Right lobe of liver (tissue), 6 donors: ENCODE measurements at regions not wholly inside any gene's neighbourhood (a gene's known extent, or its start where the extent isn't known, plus 50 kb on each side); places are given as distances from the start of the nearest gene placed in this dataset.

Source experiments
- ATAC-seq, 4 donors: fragments of 200-7000 bp; cut with Tn5 transposase; one replicate each; pipeline ENCODE4 v1.9.1; 2020; ENCODE audit warnings: mild to moderate bottlenecking in 4 of 4, moderate library complexity in 4 of 4
- DNase-seq, 3 donors: peaks; one replicate each; pipeline ENCODE4 v3.0.0-alpha.2; 2020
- H3K27ac ChIP-seq, 3 donors: fragments of 200-600 bp; one replicate each; pipeline ENCODE4 v1.8.0; 2022
- H3K27me3 ChIP-seq, 2 donors: fragments of 200-600 bp; one replicate each; pipeline ENCODE4 v1.8.0; 2022
- H3K36me3 ChIP-seq, 4 donors: fragments of 200-600 bp; sonication (generic) in 1 of 4; one replicate each; pipeline versions ENCODE4 v1.5.1 to v1.8.0; 2017 to 2022; ENCODE audit warnings: control low read depth in 1 of 4
- H3K4me1 ChIP-seq, 4 donors: fragments of 200-600 bp; sonication (generic) in 1 of 4; one replicate each; pipeline versions ENCODE4 v1.5.1 to v1.8.0; 2017 to 2022; ENCODE audit warnings: control low read depth in 1 of 4
- H3K4me3 ChIP-seq, 3 donors: fragments of 200-600 bp; one replicate each; pipeline ENCODE4 v1.8.0; 2022
- H3K9me3 ChIP-seq, 4 donors: fragments of 200-600 bp; sonication (generic) in 1 of 4; one replicate each; pipeline versions ENCODE4 v1.5.1 to v1.8.0; 2017 to 2022; ENCODE audit warnings: control low read depth in 1 of 4
- POLR2A ChIP-seq: fragments of 450-650 bp; IDR thresholded peaks from one replicate; pipeline ENCODE4 v1.6.1; 2017; ENCODE audit warnings: antibody characterized with exemption, mild to moderate bottlenecking
- WGBS: methylation state at CpG from one replicate; pipeline ENCODE4 v1.1.6; 2018; ENCODE audit warnings: low coverage, low lambda C conversion rate; ENCODE audit not compliant: insufficient coverage; ENCODE audit errors: missing lambda C conversion rate; 5-methylcytosine and 5-hydroxymethylcytosine counted together
- intact Hi-C, 2 donors: fragments of 100-400 bp; cut with DNase I; formaldehyde crosslinking; loops; one replicate each; pipeline versions ENCODE4 v1.11.2 to v1.14.1; 2022
- TF ChIP-seq, protein P1 (sequence below), 4 donors: fragments of 200-600 bp in 3 of 4; fragments of 450-650 bp in 1 of 4; IDR thresholded peaks; one replicate each; pipeline versions ENCODE4 v1.5.1 to v1.8.0; 2016 to 2022; ENCODE audit warnings: antibody characterized with exemption in 4 of 4, mild to moderate bottlenecking in 2 of 4
- donor health status: DM: no; HTN: yes; CAD: no.
- donor health status: DM: no; HTN: no; CAD: no.
- donor health status: DM: no; HTN: no; CAD: no.
- donor health status: DM: no; HTN: yes; CAD: no.
- donor health status: DM: no; HTN: yes; CAD: no.

DNA sequence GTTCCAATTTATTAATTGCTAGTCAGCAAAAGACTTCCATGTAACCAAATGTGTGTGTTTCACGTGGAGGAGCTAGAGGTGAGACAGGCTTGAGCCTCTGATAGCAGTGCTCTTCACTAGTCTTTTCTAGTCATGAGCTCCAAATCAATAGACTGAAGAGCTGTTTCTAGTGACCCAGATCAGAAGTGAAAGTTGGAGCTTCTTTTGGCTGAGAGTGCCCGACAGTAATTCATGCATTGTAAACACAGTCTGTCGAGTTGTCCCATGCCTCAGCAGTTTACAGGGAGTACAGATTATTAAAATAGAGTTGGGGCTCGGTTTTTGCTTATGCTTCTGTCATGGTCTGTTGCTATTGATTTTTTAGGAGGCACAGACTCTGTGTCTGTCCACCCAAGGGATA, 793.1 kb downstream of the DTWD2 start:
- H3K9me3 ChIP-seq = no peaks in the 10 kb centered on the region
- no peaks in the 10 kb centered on the region for H3K4me1 ChIP-seq
- no peak overlapping the region for H3K27ac ChIP-seq
- 20% methylated on average over 4 of the region's 4 CpGs for WGBS
- DNase-seq (peak in 1 of 3 donors; percentile 47), ATAC-seq (peak; percentile 89 to 96 (median 92))
- intact Hi-C loops = no loop called here
- no peak overlapping the region for H3K4me3 ChIP-seq
- H3K27me3 ChIP-seq = no peaks in the 10 kb centered on the region
- H3K36me3 ChIP-seq = no peaks in the 10 kb centered on the region
- TF ChIP-seq, protein P1, sequence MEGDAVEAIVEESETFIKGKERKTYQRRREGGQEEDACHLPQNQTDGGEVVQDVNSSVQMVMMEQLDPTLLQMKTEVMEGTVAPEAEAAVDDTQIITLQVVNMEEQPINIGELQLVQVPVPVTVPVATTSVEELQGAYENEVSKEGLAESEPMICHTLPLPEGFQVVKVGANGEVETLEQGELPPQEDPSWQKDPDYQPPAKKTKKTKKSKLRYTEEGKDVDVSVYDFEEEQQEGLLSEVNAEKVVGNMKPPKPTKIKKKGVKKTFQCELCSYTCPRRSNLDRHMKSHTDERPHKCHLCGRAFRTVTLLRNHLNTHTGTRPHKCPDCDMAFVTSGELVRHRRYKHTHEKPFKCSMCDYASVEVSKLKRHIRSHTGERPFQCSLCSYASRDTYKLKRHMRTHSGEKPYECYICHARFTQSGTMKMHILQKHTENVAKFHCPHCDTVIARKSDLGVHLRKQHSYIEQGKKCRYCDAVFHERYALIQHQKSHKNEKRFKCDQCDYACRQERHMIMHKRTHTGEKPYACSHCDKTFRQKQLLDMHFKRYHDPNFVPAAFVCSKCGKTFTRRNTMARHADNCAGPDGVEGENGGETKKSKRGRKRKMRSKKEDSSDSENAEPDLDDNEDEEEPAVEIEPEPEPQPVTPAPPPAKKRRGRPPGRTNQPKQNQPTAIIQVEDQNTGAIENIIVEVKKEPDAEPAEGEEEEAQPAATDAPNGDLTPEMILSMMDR (IDR thresholded peaks at IDR 0.05) = no peak
- TF ChIP-seq POLR2A = no peak

DNA sequence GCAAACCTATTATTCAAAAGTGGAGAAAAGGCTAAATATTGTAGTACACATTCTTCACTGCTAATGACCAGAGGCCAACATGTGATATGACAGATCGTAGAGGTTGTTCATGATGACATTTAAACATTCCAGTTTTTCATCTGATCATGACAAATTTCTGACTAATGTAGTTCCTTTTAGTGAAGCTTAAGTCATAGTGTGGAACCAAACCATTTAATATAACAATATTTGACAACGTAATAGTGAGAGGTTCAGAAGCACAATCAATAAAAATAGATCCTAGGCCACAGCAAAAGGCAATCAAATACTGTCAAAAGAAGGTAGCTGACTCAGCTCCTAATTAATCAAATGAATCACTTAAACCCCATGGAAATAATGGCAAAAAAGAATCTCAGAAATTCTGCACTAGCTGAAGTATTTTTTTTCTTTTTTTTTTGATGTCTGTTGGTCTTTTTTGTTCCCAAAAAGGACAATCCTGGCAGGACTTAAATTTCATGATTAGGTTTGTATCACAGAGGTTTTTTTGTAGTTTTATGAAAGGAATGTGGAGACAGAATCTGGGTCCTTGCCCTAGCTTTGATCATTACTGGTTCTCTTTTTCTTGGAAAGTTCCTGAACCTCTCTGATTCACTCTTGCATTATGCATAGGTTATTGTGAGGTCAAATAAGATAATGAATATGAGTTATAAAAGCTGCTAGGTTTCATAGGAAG, 795.0 kb downstream of the DTWD2 start:
- H3K27me3 ChIP-seq = no peaks in the 10 kb centered on the region
- H3K4me1 ChIP-seq = no peaks in the 10 kb centered on the region
- no peak for ATAC-seq
- intact Hi-C loops = no loop called here
- no peaks in the 10 kb centered on the region for H3K36me3 ChIP-seq
- TF ChIP-seq, protein P1 (IDR thresholded peaks at IDR 0.05) = no peak
- no peak for TF ChIP-seq POLR2A
- WGBS = 81% methylated on average over 2 of the region's 2 CpGs
- no peaks in the 10 kb centered on the region for H3K9me3 ChIP-seq
- H3K4me3 ChIP-seq = no peak overlapping the region
- no peak for DNase-seq
- no peak overlapping the region for H3K27ac ChIP-seq

DNA sequence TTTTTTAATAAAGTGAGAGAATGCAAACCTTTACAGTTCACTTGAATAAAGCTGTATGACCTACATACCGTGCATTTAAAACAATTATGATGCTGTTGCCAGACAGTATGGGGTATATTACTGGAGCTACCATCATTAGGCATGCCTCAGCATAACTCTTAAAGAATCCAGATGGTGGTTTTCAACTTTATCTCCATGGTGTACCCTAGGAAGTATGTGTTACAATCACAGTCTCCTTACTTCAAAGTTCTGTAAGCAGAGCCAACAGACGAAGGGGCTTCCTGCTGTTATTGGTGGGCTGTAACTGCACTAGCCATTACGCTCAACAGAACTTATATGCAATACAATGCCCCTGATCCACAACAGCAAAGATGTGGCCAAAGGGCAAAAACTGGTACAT, 803.3 kb downstream of the DTWD2 start:
- H3K36me3 ChIP-seq = no peaks in the 10 kb centered on the region
- no peak overlapping the region for H3K27ac ChIP-seq
- H3K9me3 ChIP-seq = no peaks in the 10 kb centered on the region
- no peaks in the 10 kb centered on the region for H3K4me1 ChIP-seq
- no peak overlapping the region for H3K4me3 ChIP-seq
- no peak for DNase-seq
- 50% methylated on average over 3 of the region's 3 CpGs for WGBS
- H3K27me3 ChIP-seq = no peaks in the 10 kb centered on the region
- intact Hi-C loops = no loop called here
- no peak for ATAC-seq
- TF ChIP-seq, protein P1 (IDR thresholded peaks at IDR 0.05) = no peak
- no peak for TF ChIP-seq POLR2A

DNA sequence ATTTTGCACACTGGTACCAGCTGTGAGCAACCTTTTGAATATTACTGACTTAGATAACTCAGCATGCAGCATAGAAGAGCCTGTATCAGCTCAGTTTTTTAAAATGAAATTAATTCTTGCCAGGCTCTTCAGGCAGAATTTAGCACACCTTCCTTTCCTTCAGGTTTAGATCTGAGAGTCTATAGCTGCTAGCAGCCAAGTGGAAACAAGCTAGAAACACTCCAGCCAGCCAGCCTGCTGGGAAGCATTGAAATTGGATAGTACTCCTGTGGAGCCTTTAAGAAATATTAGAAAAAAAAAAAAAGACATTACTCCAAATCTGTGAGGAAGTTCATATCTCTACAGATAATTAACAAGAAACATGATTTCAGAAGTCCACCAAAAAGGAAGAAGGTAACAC, 812.2 kb downstream of the DTWD2 start:
- Histone ChIP-seq H3K27ac (no peak overlapping the region), H3K9me3 (no peaks in the 10 kb centered on the region), H3K27me3 (no peaks in the 10 kb centered on the region), H3K36me3 (no peaks in the 10 kb centered on the region), H3K4me1 (no peaks in the 10 kb centered on the region), H3K4me3 (no peak overlapping the region)
- DNase-seq = no peak
- intact Hi-C loops = no loop called here
- ATAC-seq = no peak
- TF ChIP-seq, protein P1 (IDR thresholded peaks at IDR 0.05) = no peak
- no peak for TF ChIP-seq POLR2A

DNA sequence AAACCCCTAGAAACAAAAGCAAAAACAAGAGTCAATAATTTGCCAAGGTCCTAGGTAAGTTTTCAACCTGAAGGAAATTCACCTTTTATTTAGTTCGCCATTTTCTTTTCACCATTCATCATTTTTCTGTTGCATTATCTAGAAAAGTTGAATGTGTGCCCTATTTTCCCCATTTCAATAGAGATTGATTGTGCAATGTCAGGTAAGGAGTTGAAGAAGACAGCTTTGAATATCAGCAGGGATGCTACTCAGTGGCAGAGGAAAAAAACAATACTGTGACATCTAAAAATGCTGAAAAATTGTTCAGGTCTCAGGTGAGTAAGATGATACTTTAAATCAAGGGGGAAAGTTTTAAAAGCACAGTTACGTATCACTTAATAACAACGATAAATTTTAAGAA, 813.7 kb downstream of the DTWD2 start:
- ATAC-seq (no peak), DNase-seq (no peak)
- no peaks in the 10 kb centered on the region for H3K27me3 ChIP-seq
- H3K27ac ChIP-seq = no peak overlapping the region
- H3K36me3 ChIP-seq = no peaks in the 10 kb centered on the region
- no peaks in the 10 kb centered on the region for H3K9me3 ChIP-seq
- TF ChIP-seq POLR2A = no peak
- TF ChIP-seq, protein P1 (IDR thresholded peaks at IDR 0.05) = no peak
- 69% methylated on average over 3 of the region's 3 CpGs for WGBS
- H3K4me3 ChIP-seq = no peak overlapping the region
- intact Hi-C loops = no loop called here
- H3K4me1 ChIP-seq = no peaks in the 10 kb centered on the region
